Trophoblast cell (in vitro differentiated cells and primary cell): ENCODE measurements at regions not wholly inside any gene's neighbourhood (a gene's known extent, or its start where the extent isn't known, plus 50 kb on each side); places are given as distances from the start of the nearest gene placed in this dataset.

Experiments
- DNase-seq, 2 donors: peaks; one replicate each; pipeline ENCODE4 v3.0.0-alpha.2; 2016
- H2AFZ ChIP-seq: 2 replicates; pipeline ENCODE4 v1.6.1; 2013; ENCODE audit warnings: low read length, moderate library complexity, mild to moderate bottlenecking; ENCODE audit not compliant: insufficient read depth, poor library complexity
- H2AK5ac ChIP-seq: 2 replicates; pipeline ENCODE4 v1.6.1; 2013; ENCODE audit warnings: mild to moderate bottlenecking, low read length
- H2BK120ac ChIP-seq: 2 replicates; pipeline ENCODE4 v1.6.1; 2013; ENCODE audit warnings: low read length, mild to moderate bottlenecking, moderate library complexity; ENCODE audit not compliant: insufficient read depth, poor library complexity
- H2BK12ac ChIP-seq: 2 replicates; pipeline ENCODE4 v1.6.1; 2013; ENCODE audit warnings: mild to moderate bottlenecking, low read length, moderate library complexity
- H2BK5ac ChIP-seq: 2 replicates; pipeline ENCODE4 v1.6.1; 2013; ENCODE audit warnings: low read length, low read depth, moderate library complexity, mild to moderate bottlenecking; ENCODE audit not compliant: poor library complexity
- H3K14ac ChIP-seq: 2 replicates; pipeline ENCODE4 v1.6.1; 2013; ENCODE audit warnings: mild to moderate bottlenecking, low read length
- H3K18ac ChIP-seq: 2 replicates; pipeline ENCODE4 v1.6.1; 2013; ENCODE audit warnings: mild to moderate bottlenecking, low read length
- H3K23ac ChIP-seq: 2 replicates; pipeline ENCODE4 v1.6.1; 2013; ENCODE audit warnings: low read length
- H3K27ac ChIP-seq: 2 replicates; pipeline ENCODE4 v1.5.1; 2013; ENCODE audit warnings: low read depth, mild to moderate bottlenecking, inconsistent platforms, low read length, moderate library complexity
- H3K27me3 ChIP-seq: 2 replicates; pipeline ENCODE4 v1.6.1; 2013; ENCODE audit warnings: inconsistent platforms, mild to moderate bottlenecking, low read length, moderate library complexity; ENCODE audit not compliant: insufficient read depth
- H3K36me3 ChIP-seq, 2 experiments: 1 replicate in 1 of 2; 2 replicates in 1 of 2; pipeline ENCODE4 v1.6.1; 2013; ENCODE audit warnings: low read length in 2 of 2, mild to moderate bottlenecking in 2 of 2, moderate library complexity in 1 of 2; ENCODE audit not compliant: insufficient read depth in 2 of 2, control insufficient read depth in 1 of 2
- H3K4ac ChIP-seq: 2 replicates; pipeline ENCODE4 v1.6.1; 2013; ENCODE audit warnings: low read depth, mild to moderate bottlenecking, low read length, moderate library complexity
- H3K4me1 ChIP-seq, 2 experiments: 1 replicate in 1 of 2; 2 replicates in 1 of 2; pipeline ENCODE4 v1.6.1; 2013; ENCODE audit warnings: low read length in 2 of 2, mild to moderate bottlenecking in 2 of 2, moderate library complexity in 1 of 2; ENCODE audit not compliant: insufficient read depth in 2 of 2, control insufficient read depth in 1 of 2
- H3K4me2 ChIP-seq: 2 replicates; pipeline ENCODE4 v1.6.1; 2013; ENCODE audit warnings: inconsistent platforms, mild to moderate bottlenecking, low read length, moderate library complexity
- H3K4me3 ChIP-seq: 2 replicates; pipeline ENCODE4 v1.5.1; 2013; ENCODE audit warnings: mild to moderate bottlenecking, low read depth, low read length, inconsistent platforms
- H3K79me1 ChIP-seq: one replicate; pipeline ENCODE4 v1.6.1; 2013; ENCODE audit warnings: low read length
- H3K79me2 ChIP-seq: 2 replicates; pipeline ENCODE4 v1.6.1; 2013; ENCODE audit warnings: low read length, mild to moderate bottlenecking; ENCODE audit not compliant: control insufficient read depth, insufficient read depth, poor library complexity
- H3K9ac ChIP-seq: 2 replicates; pipeline ENCODE4 v1.6.1; 2013; ENCODE audit warnings: mild to moderate bottlenecking, low read length
- H3K9me3 ChIP-seq: 2 replicates; pipeline ENCODE4 v1.6.1; 2013; ENCODE audit warnings: low read depth, mild to moderate bottlenecking, control low read depth, inconsistent platforms, low read length; ENCODE audit not compliant: insufficient read depth
- H4K12ac ChIP-seq: 2 replicates; pipeline ENCODE4 v1.6.1; 2013; ENCODE audit warnings: low read depth, mild to moderate bottlenecking, low read length, moderate library complexity
- H4K8ac ChIP-seq: 2 replicates; pipeline ENCODE4 v1.6.1; 2013; ENCODE audit warnings: low read depth, mild to moderate bottlenecking, low read length, moderate library complexity
- H4K91ac ChIP-seq: one replicate; pipeline ENCODE4 v1.6.1; 2013; ENCODE audit warnings: low read depth, mild to moderate bottlenecking, low read length, moderate library complexity
- WGBS: extraction: QIAGEN DNeasy Blood & Tissue Kit; methylation state at CpG from one replicate; pipeline ENCODE4 v1.1.7; 2013; ENCODE audit warnings: missing lambda C conversion rate; ENCODE audit not compliant: insufficient read length, insufficient coverage; ENCODE audit errors: extremely low coverage; 5-methylcytosine and 5-hydroxymethylcytosine counted together

DNA sequence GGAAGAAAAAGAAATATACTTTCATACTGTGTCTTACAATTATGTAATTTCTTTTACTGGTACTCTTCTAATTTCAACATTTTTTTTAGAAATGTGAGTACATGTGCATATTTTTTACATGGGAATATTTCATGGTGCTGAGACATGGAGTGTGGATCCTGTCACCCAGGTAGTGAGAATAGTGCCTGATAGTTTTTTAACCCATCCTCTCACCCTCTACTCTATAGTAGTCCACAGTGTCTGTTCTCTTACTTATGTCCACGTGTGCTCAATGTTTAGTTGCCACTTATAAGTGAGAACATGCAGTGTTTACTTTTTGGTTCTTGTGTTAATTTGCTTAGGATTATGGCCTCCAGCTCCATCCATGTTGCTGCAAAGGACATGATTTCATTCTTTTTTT lies 548.8 kb downstream of the AACS start:
- H2AFZ ChIP-seq = no peak overlapping the region

DNA sequence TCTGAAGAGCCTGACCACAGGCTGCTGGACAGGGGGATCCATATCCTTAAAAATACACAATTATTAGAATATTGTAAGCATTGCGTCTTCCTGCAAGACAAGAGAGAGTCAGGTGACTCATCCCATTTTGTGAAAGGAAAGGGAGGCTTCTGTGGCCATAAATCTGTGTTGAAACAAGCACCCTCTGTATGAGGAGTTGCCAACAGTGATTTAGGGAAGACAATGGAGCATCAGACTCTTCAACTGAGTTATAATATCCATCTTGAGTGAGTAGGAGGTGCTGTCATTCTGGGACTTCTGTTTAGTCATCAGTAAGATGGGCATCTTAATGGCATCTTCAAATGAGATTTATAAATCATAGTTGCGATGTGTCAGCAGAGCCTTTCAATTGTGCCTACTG lies 554.5 kb downstream of the AACS start:
- H4K8ac ChIP-seq = no peak overlapping the region
- WGBS = no CpG with 5 or more reads among the region's 2 CpGs

More for the DNA sequence above, 548.8 kb downstream of the AACS start:
- Histone ChIP-seq H3K27me3 (no peaks in the 10 kb centered on the region), H4K91ac (no peak overlapping the region), H3K4me3 (no peak overlapping the region), H3K79me1 (no peaks in the 10 kb centered on the region), H4K12ac (no peak overlapping the region), H3K23ac (no peak overlapping the region), H2BK12ac (no peak overlapping the region), H3K36me3 (no peaks in the 10 kb centered on the region), H3K27ac (no peak overlapping the region), H3K9ac (no peak overlapping the region), H3K4ac (no peak overlapping the region), H2AK5ac (no peak overlapping the region), H3K14ac (no peak overlapping the region), H3K18ac (no peak overlapping the region), H2BK120ac (no peak overlapping the region), H3K4me2 (no peak overlapping the region), H4K8ac (no peak overlapping the region), H3K9me3 (no peaks in the 10 kb centered on the region), H3K4me1 (no peaks in the 10 kb centered on the region), H2BK5ac (no peak overlapping the region), H3K79me2 (no peaks in the 10 kb centered on the region)
- DNase-seq = no peak
- WGBS = no CpG with 5 or more reads among the region's 1 CpG

DNA sequence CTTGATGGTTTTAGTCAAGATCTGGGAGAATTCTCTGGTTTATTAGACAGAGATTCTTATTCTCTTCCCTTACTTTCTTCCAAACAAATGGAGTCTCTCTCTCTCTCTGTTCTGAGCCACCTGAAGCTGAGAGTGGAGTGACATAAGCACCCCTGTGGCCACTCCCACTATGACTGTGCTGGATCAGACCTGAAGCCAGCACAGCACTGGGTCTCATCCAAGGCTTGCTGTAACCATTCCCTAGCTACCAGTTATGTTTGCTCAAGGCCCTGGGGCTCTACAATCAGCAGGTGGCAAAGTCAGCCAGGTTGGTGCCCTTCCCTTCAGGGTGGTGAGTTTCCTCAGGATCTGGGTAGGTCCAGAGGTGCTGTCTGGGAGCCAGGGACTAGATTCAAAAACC lies 568.5 kb downstream of the AACS start:
- H3K9me3 ChIP-seq = no peaks in the 10 kb centered on the region
- no peak overlapping the region for H3K4ac ChIP-seq
- no peaks in the 10 kb centered on the region for H3K79me1 ChIP-seq
- DNase-seq = no peak
- no peak overlapping the region for H3K27ac ChIP-seq
- H4K91ac ChIP-seq = no peak overlapping the region
- H2BK120ac ChIP-seq = no peak overlapping the region
- H4K8ac ChIP-seq = no peak overlapping the region
- H2BK12ac ChIP-seq = no peak overlapping the region
- H3K14ac ChIP-seq = no peak overlapping the region
- H3K27me3 ChIP-seq = no peaks in the 10 kb centered on the region
- no peak overlapping the region for H3K23ac ChIP-seq
- H2AFZ ChIP-seq = no peak overlapping the region
- no peaks in the 10 kb centered on the region for H3K36me3 ChIP-seq
- H3K4me2 ChIP-seq = no peak overlapping the region
- H2AK5ac ChIP-seq = no peak overlapping the region
- H3K79me2 ChIP-seq = no peaks in the 10 kb centered on the region
- no peaks in the 10 kb centered on the region for H3K4me1 ChIP-seq
- no peak overlapping the region for H3K9ac ChIP-seq
- H2BK5ac ChIP-seq = no peak overlapping the region
- no peak overlapping the region for H3K4me3 ChIP-seq
- H4K12ac ChIP-seq = no peak overlapping the region
- H3K18ac ChIP-seq = no peak overlapping the region

More for the DNA sequence above, 554.5 kb downstream of the AACS start:
- no peak overlapping the region for H3K18ac ChIP-seq
- no peaks in the 10 kb centered on the region for H3K27me3 ChIP-seq
- H3K9me3 ChIP-seq = no peaks in the 10 kb centered on the region
- H2AK5ac ChIP-seq = no peak overlapping the region
- H3K4me1 ChIP-seq = no peaks in the 10 kb centered on the region
- no peak overlapping the region for H3K9ac ChIP-seq
- no peak for DNase-seq
- no peaks in the 10 kb centered on the region for H3K79me2 ChIP-seq
- H2AFZ ChIP-seq = no peak overlapping the region
- H3K23ac ChIP-seq = no peak overlapping the region
- no peak overlapping the region for H2BK120ac ChIP-seq
- no peak overlapping the region for H3K14ac ChIP-seq
- H3K4ac ChIP-seq = no peak overlapping the region
- no peak overlapping the region for H4K12ac ChIP-seq
- no peak overlapping the region for H2BK5ac ChIP-seq
- H3K4me2 ChIP-seq = no peak overlapping the region
- no peak overlapping the region for H4K91ac ChIP-seq
- H3K4me3 ChIP-seq = no peak overlapping the region
- no peaks in the 10 kb centered on the region for H3K79me1 ChIP-seq
- no peaks in the 10 kb centered on the region for H3K36me3 ChIP-seq
- H3K27ac ChIP-seq = no peak overlapping the region
- no peak overlapping the region for H2BK12ac ChIP-seq

DNA sequence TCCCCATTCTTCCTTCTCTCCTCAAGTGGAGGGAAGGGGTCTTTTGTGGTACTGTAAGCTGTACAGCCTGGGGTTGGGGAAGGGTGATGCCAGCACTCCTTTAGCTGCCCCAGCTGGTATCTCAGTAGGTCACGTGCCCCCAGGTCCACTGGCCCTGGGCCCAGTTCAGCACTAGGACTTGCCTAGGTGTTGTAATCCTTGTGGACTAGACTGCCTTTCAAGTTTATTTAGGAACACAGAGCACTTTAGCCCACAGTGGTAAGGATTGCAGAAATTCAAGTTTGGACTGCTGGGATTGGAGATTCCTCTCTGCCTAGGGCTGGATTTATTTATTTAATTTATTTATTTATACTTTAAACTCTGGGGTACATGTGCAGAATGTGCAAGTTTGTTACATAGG lies 569.6 kb downstream of the AACS start:
- DNase-seq = no peak
- Histone ChIP-seq H2AFZ (no peak overlapping the region), H3K4me2 (no peak overlapping the region), H4K12ac (no peak overlapping the region), H3K27ac (no peak overlapping the region), H3K18ac (no peak overlapping the region), H4K8ac (no peak overlapping the region), H3K36me3 (no peaks in the 10 kb centered on the region), H2BK120ac (no peak overlapping the region), H3K4me3 (no peak overlapping the region), H3K23ac (no peak overlapping the region), H2BK12ac (no peak overlapping the region), H3K79me2 (no peaks in the 10 kb centered on the region), H2BK5ac (no peak overlapping the region), H3K4ac (no peak overlapping the region), H2AK5ac (no peak overlapping the region), H3K9ac (no peak overlapping the region), H3K14ac (no peak overlapping the region), H4K91ac (no peak overlapping the region), H3K9me3 (no peaks in the 10 kb centered on the region), H3K27me3 (no peaks in the 10 kb centered on the region), H3K4me1 (no peaks in the 10 kb centered on the region), H3K79me1 (no peaks in the 10 kb centered on the region)
- no CpG with 5 or more reads among the region's 1 CpG for WGBS
